ENCODE measurements at regions not wholly inside any gene's neighbourhood (a gene's known extent, or its start where the extent isn't known, plus 50 kb on each side); places are given as distances from the start of the nearest gene placed in this dataset.
A peak's percentile ranks its signal among the peaks of the same experiment; 100 is the strongest.

- no peak overlapping the region for H3K4me3 Mint-ChIP-seq (ENCODE audit: low read depth)
- H3K9me3 Mint-ChIP-seq (ENCODE audit: low read depth), result no peaks in the 10 kb centered on the region
- peaks cover 10% of the 10 kb centered on the region for H3K4me1 Mint-ChIP-seq (ENCODE audit: low read depth)
- no peaks in the 10 kb centered on the region for H3K36me3 Mint-ChIP-seq (ENCODE audit: insufficient read depth)
- no peak overlapping the region for H3K27ac Mint-ChIP-seq
- no peak for DNase-seq (ENCODE audit: low spot score, unreplicated experiment)
- no peak for TF ChIP-seq CTCF (IDR thresholded peaks at IDR 0.05; ENCODE audit: unreplicated experiment)
- no peaks in the 10 kb centered on the region for H3K27me3 Mint-ChIP-seq
Observed at GRCh38 chr7:131076032-131076431, 251.6 kb upstream of the MKLN1 start.

DNA sequence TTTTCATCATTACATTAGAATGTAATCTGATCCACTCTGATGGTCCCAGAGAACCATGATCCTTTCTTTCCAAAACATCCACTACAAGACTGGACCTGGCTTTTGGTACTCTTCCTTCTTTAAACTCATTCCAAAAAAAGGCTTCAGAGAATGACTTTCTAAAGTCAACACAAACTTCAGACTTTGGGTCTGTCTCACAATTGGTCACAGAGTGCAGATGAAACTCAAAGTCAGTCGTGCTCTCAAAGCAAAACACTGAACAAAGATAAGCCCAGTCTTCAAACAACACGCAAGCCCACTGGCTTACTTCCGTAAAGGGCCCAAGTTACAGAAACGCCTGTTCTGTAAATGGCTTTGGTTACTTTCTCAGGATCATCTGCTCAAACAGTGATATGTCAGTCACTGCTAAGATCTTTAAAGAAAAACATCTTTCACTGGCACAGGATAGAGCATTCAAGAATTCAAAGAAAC lies 250.9 kb upstream of the MKLN1 start:
- H3K9me3 Mint-ChIP-seq (ENCODE audit: low read depth), result no peaks in the 10 kb centered on the region
- peak overlapping the region; percentile 68 for H3K27ac Mint-ChIP-seq
- no peak overlapping the region for H3K4me3 Mint-ChIP-seq (ENCODE audit: low read depth)
- no peak for TF ChIP-seq CTCF (IDR thresholded peaks at IDR 0.05; ENCODE audit: unreplicated experiment)
- H3K4me1 Mint-ChIP-seq (ENCODE audit: low read depth), result peaks cover 10% of the 10 kb centered on the region
- no peaks in the 10 kb centered on the region for H3K36me3 Mint-ChIP-seq (ENCODE audit: insufficient read depth)
- H3K27me3 Mint-ChIP-seq, result no peaks in the 10 kb centered on the region
- DNase-seq (ENCODE audit: low spot score, unreplicated experiment), result no peak

DNA sequence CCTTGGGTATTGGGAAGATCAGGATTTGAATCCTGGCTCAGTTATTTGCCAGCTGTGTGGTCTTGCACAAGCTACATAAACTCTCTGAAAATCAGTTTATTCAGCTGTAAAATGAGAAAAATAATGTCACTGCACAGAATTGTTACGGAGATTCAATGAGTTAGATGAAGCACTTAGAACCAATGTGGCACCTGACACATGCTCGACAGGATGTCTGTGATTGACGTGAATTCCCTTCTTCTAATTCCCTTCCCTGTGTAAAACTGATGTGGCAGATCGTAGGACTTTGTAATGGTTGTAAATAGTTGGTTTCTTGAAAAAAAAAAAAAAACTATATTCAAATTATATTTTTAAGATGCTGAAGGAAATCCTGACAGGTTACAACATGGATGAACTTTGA lies 249.9 kb upstream of the MKLN1 start:
- no peak overlapping the region for H3K4me3 Mint-ChIP-seq (ENCODE audit: low read depth)
- no peak for TF ChIP-seq CTCF (IDR thresholded peaks at IDR 0.05; ENCODE audit: unreplicated experiment)
- H3K9me3 Mint-ChIP-seq (ENCODE audit: low read depth), result no peaks in the 10 kb centered on the region
- no peaks in the 10 kb centered on the region for H3K27me3 Mint-ChIP-seq
- DNase-seq (ENCODE audit: low spot score, unreplicated experiment), result no peak
- H3K27ac Mint-ChIP-seq, result no peak overlapping the region
- H3K4me1 Mint-ChIP-seq (ENCODE audit: low read depth), result peaks cover 10% of the 10 kb centered on the region
- H3K36me3 Mint-ChIP-seq (ENCODE audit: insufficient read depth), result no peaks in the 10 kb centered on the region

GRCh38 chr7:131080754-131081153 lies 246.9 kb upstream of the MKLN1 start:
- DNase-seq (ENCODE audit: low spot score, unreplicated experiment), result no peak
- Mint-ChIP-seq H3K9me3 (ENCODE audit: low read depth) (no peaks in the 10 kb centered on the region), H3K27me3 (no peaks in the 10 kb centered on the region), H3K4me1 (ENCODE audit: low read depth) (peaks cover 10% of the 10 kb centered on the region), H3K27ac (no peak overlapping the region), H3K36me3 (ENCODE audit: insufficient read depth) (no peaks in the 10 kb centered on the region), H3K4me3 (ENCODE audit: low read depth) (no peak overlapping the region)
- TF ChIP-seq CTCF (IDR thresholded peaks at IDR 0.05; ENCODE audit: unreplicated experiment), result no peak

- no peak for TF ChIP-seq CTCF (IDR thresholded peaks at IDR 0.05; ENCODE audit: unreplicated experiment)
- no peak for DNase-seq (ENCODE audit: low spot score, unreplicated experiment)
- Mint-ChIP-seq H3K27me3 (no peaks in the 10 kb centered on the region), H3K27ac (no peak overlapping the region), H3K36me3 (ENCODE audit: insufficient read depth) (no peaks in the 10 kb centered on the region), H3K9me3 (ENCODE audit: low read depth) (no peaks in the 10 kb centered on the region), H3K4me1 (ENCODE audit: low read depth) (peaks cover 9% of the 10 kb centered on the region), H3K4me3 (ENCODE audit: low read depth) (no peak overlapping the region)
Observed at GRCh38 chr7:131081308-131081707, 246.4 kb upstream of the MKLN1 start.
